GM12878 (cell line): ENCODE measurements at regions not wholly inside any gene's neighbourhood (a gene's known extent, or its start where the extent isn't known, plus 50 kb on each side); places are given as distances from the start of the nearest gene placed in this dataset.

Source experiments
- ATAC-seq: fragments of 200-7000 bp; cut with Tn5 transposase; 3 replicates; pipeline ENCODE4 v1.9.1; 2020; ENCODE audit warnings: mild to moderate bottlenecking, moderate library complexity
- BruUV-seq: library from RNA; stranded (reverse); fragments of 400-500 nt; replicated peaks from 2 replicates; lab custom pipeline; 2021; lab: Mats Ljungman, UMichigan
- CTCF ChIA-PET: fragments of 300-600 bp; sonication (Branson Sonifier 250); formaldehyde crosslinking; extraction: SDS; loops from one replicate; lab custom pipeline; 2021; ENCODE audit warnings: inconsistent platforms; lab: Yijun Ruan, JAX
- POLR2A ChIA-PET: fragments of 350-600 bp; formaldehyde crosslinking; extraction: SDS; loops from one replicate; lab custom pipeline; 2021; ENCODE audit warnings: inconsistent platforms; lab: Charles Lee
- RAD21 ChIA-PET: fragments of 300-600 bp; sonication (Branson Sonifier 250); formaldehyde crosslinking; loops from one replicate; lab custom pipeline; 2023; ENCODE audit warnings: antibody characterized with exemption; ENCODE audit not compliant: unreplicated experiment; lab: Charles Lee
- SMC1A ChIA-PET: fragments of 300-600 bp; sonication (Branson Sonifier 250); formaldehyde crosslinking; loops from one replicate; lab custom pipeline; 2023; ENCODE audit not compliant: unreplicated experiment, uncharacterized antibody; lab: Charles Lee
- DNase-seq: peaks from one replicate; pipeline ENCODE4 v3.0.0-alpha.2; 2011; ENCODE audit warnings: low read depth, low spot score
- FAIRE-seq: peaks from 3 replicates; lab custom pipeline; 2011; peaks lifted over from hg19 to GRCh38; lab: Jason Lieb, UNC
- H2AFZ ChIP-seq: 2 replicates; pipeline ENCODE4 v1.6.0; 2011; ENCODE audit warnings: low read depth, low read length, control low read depth; ENCODE audit not compliant: control insufficient read depth
- H3K27ac ChIP-seq: 2 replicates; pipeline ENCODE4 v1.5.1; 2011; ENCODE audit warnings: control low read depth; ENCODE audit not compliant: control insufficient read depth, insufficient read depth
- H3K27me3 ChIP-seq, 2 experiments: replicated peaks in 1 of 2; 2 replicates each; pipeline versions ENCODE4 v1.6.0 to v1.6.1; 2011; ENCODE audit warnings: low read length in 1 of 2; ENCODE audit not compliant: control insufficient read depth in 2 of 2, insufficient read depth in 2 of 2
- H3K36me3 ChIP-seq, 2 experiments: 2 replicates each; pipeline ENCODE4 v1.5.1; 2011; ENCODE audit warnings: low read length in 1 of 2; ENCODE audit not compliant: control insufficient read depth in 2 of 2, insufficient read depth in 2 of 2
- H3K4me1 ChIP-seq: 2 replicates; pipeline ENCODE4 v1.6.1; 2011; ENCODE audit warnings: mild to moderate bottlenecking, low read length, moderate library complexity, mixed read lengths; ENCODE audit not compliant: control insufficient read depth, insufficient read depth
- H3K4me2 ChIP-seq: 2 replicates; pipeline ENCODE4 v1.6.0; 2011; ENCODE audit warnings: control low read depth; ENCODE audit not compliant: control insufficient read depth, insufficient read depth
- H3K4me3 ChIP-seq: fragments of 200-600 bp; sonication (generic); 2 replicates; pipeline ENCODE4 v1.5.1; 2016
- H3K79me2 ChIP-seq: 2 replicates; pipeline ENCODE4 v1.6.0; 2011; ENCODE audit warnings: low read length; ENCODE audit not compliant: control insufficient read depth, insufficient read depth
- H3K9ac ChIP-seq: 2 replicates; pipeline ENCODE4 v1.8.0; 2011; ENCODE audit warnings: low read length, control low read depth, mixed read lengths; ENCODE audit not compliant: control insufficient read depth, insufficient read depth
- H3K9me3 ChIP-seq: replicated peaks from 3 replicates; pipeline ENCODE4 v1.5.1; 2011; ENCODE audit warnings: mild to moderate bottlenecking, low read length; ENCODE audit not compliant: control insufficient read depth, insufficient read depth
- H4K20me1 ChIP-seq: 2 replicates; pipeline ENCODE4 v1.6.0; 2011; ENCODE audit not compliant: control insufficient read depth, insufficient read depth
- MTA3 ChIP-seq: IDR thresholded peaks from 2 replicates; pipeline ENCODE4 v1.6.1; 2012; ENCODE audit warnings: low read length, inconsistent platforms, borderline replicate concordance
- POLR2A ChIP-seq: IDR thresholded peaks from 2 replicates; pipeline ENCODE4 v1.6.1; 2011; ENCODE audit warnings: low read depth, mild to moderate bottlenecking, low read length
- STAT1 ChIP-seq: fragments of 450-650 bp; conservative IDR thresholded peaks from 2 replicates; pipeline ENCODE4 v1.6.1; 2014; ENCODE audit warnings: antibody characterized with exemption, mild to moderate bottlenecking
- ZBTB11 ChIP-seq: fragments of 450-650 bp; formaldehyde crosslinking; IDR thresholded peaks from 2 replicates; pipeline ENCODE4 v1.5.0; 2022; ENCODE audit warnings: mild to moderate bottlenecking, missing genetic modification characterization
- WGBS: methylation state at CpG from one replicate; pipeline ENCODE4 v1.1.6; 2016; ENCODE audit warnings: low lambda C conversion rate; ENCODE audit not compliant: insufficient replicate concordance, insufficient coverage; ENCODE audit errors: missing lambda C conversion rate; 5-methylcytosine and 5-hydroxymethylcytosine counted together
- in situ Hi-C: fragments of 300-500 bp; cut with MboI; formaldehyde crosslinking; loops from 9 replicates; pipeline ENCODE4 v1.14.3; 2018; ENCODE audit warnings: mixed read lengths
- intact Hi-C: fragments of 100-400 bp; cut with micrococcal nuclease; formaldehyde crosslinking; loops from one replicate; pipeline ENCODE4 v1.14.2; 2022; ENCODE audit not compliant: unreplicated experiment

- 61% methylated on average over 9 of the region's 9 CpGs for WGBS
- CTCF ChIA-PET: interaction anchor here (1.1 kb wide), 3 partner anchors 8 to 227 kb away, joined by 3 to 7 read pairs (median 3); no protein-coding TSS in a partner anchor
- intact Hi-C loops: no loop called here
- H3K36me3 ChIP-seq: no peaks in the 10 kb centered on the region
- no peaks in the 10 kb centered on the region for H4K20me1 ChIP-seq
- H3K9ac ChIP-seq: no peak overlapping the region
- H3K4me2 ChIP-seq: no peak overlapping the region
- no peaks in the 10 kb centered on the region for H3K9me3 ChIP-seq
- POLR2A ChIA-PET: no interaction called here
- no peaks in the 10 kb centered on the region for H3K27me3 ChIP-seq
- BruUV-seq: no TSS peak
- H3K79me2 ChIP-seq: no peaks in the 10 kb centered on the region
- no peak overlapping the region for H3K4me3 ChIP-seq
- RAD21 ChIA-PET: no interaction called here
- TF ChIP-seq STAT1 (no peak), POLR2A (no peak), MTA3 (no peak), ZBTB11 (CRISPR knock-in tag) (no peak)
- SMC1A ChIA-PET: interaction anchor here (0.7 kb wide), 1 partner anchor 35 kb away, joined by 3 read pairs; no protein-coding TSS in a partner anchor
- ATAC-seq: no peak
- no peak for DNase-seq
- FAIRE-seq: no peak
- no peak overlapping the region for H2AFZ ChIP-seq
- no peaks in the 10 kb centered on the region for H3K4me1 ChIP-seq
- no peak overlapping the region for H3K27ac ChIP-seq
- in situ Hi-C loops: no loop called here
Observed at GRCh38 chr12:4850857-4851380, 58.8 kb upstream of the KCNA1 start.
